GM19351 (cell line): ENCODE measurements at regions not wholly inside any gene's neighbourhood (a gene's known extent, or its start where the extent isn't known, plus 50 kb on each side); places are given as distances from the start of the nearest gene placed in this dataset.
"Not testable (repeated sequence)": the region's sequence is repeated elsewhere in the genome, so short reads cannot be mapped to it uniquely, and the experiment has no call there.

Experiments
- ATAC-seq: cut with Tn5 transposase; IDR thresholded peaks from one replicate; pipeline ENCODE4 v1.9.1; 2021; ENCODE audit warnings: mild to moderate bottlenecking, moderate library complexity; ENCODE audit not compliant: unreplicated experiment

- ATAC-seq = no peak
These were observed 180.6 kb downstream of the DEPDC1B start for GRCh38 chr5:60519372-60519771.

GRCh38 chr5:60517850-60518249 is 182.1 kb downstream of the DEPDC1B start:
- ATAC-seq = no peak

- no peak for ATAC-seq
These were observed 182.8 kb downstream of the DEPDC1B start for GRCh38 chr5:60517094-60517694.

- no peak for ATAC-seq
These were observed 183.3 kb downstream of the DEPDC1B start for GRCh38 chr5:60516688-60517087.

- peak; percentile 54 for ATAC-seq
These were observed 185.8 kb downstream of the DEPDC1B start for GRCh38 chr5:60514152-60514551.

GRCh38 chr5:60512117-60512516 is 187.8 kb downstream of the DEPDC1B start:
- ATAC-seq = no peak

GRCh38 chr5:60510663-60511062 is 189.3 kb downstream of the DEPDC1B start:
- ATAC-seq = no peak

- ATAC-seq = no peak
These were observed 189.9 kb downstream of the DEPDC1B start for GRCh38 chr5:60510049-60510448.

GRCh38 chr5:60509519-60509918 is 190.4 kb downstream of the DEPDC1B start:
- ATAC-seq = no peak

GRCh38 chr5:60507687-60508086 is 192.3 kb downstream of the DEPDC1B start:
- ATAC-seq = no peak

- ATAC-seq = no peak
These were observed 194.4 kb downstream of the DEPDC1B start for GRCh38 chr5:60505373-60506171.

- peak; percentile 84 for ATAC-seq
These were observed 195.6 kb downstream of the DEPDC1B start for GRCh38 chr5:60504342-60504741.

GRCh38 chr5:60503771-60504170 is 196.2 kb downstream of the DEPDC1B start:
- ATAC-seq = peak; percentile 85

GRCh38 chr5:60497706-60498500 is 202.1 kb downstream of the DEPDC1B start:
- ATAC-seq = no peak

- ATAC-seq = no peak
These were observed 204.1 kb downstream of the DEPDC1B start for GRCh38 chr5:60495644-60496520.

- ATAC-seq = peak; percentile 88
These were observed 205.3 kb downstream of the DEPDC1B start for GRCh38 chr5:60494635-60495034.

GRCh38 chr5:60494144-60494543 is 205.8 kb downstream of the DEPDC1B start:
- no peak for ATAC-seq

GRCh38 chr5:60493372-60493771 is 206.6 kb downstream of the DEPDC1B start:
- ATAC-seq = no peak

GRCh38 chr5:60492958-60493357 is 207.0 kb downstream of the DEPDC1B start:
- no peak for ATAC-seq

GRCh38 chr5:60492358-60492757 is 207.6 kb downstream of the DEPDC1B start:
- not testable (repeated sequence) for ATAC-seq
